Small intestine (tissue), 7 donors: ENCODE measurements at regions not wholly inside any gene's neighbourhood (a gene's known extent, or its start where the extent isn't known, plus 50 kb on each side); places are given as distances from the start of the nearest gene placed in this dataset.
A peak's percentile ranks its signal among the peaks of the same experiment; 100 is the strongest.

Source experiments
- DNase-seq, 2 donors: peaks; one replicate each; pipeline versions ENCODE4 v3.0.0 to v3.0.0-alpha.2; 2013
- FAIRE-seq: peaks from 2 replicates; lab custom pipeline; 2012; peaks lifted over from hg19 to GRCh38; lab: Jason Lieb, UNC
- H3K27ac ChIP-seq, 3 donors: one replicate each; pipeline ENCODE4 v1.5.1; 2013; ENCODE audit warnings: low read length in 2 of 3, mild to moderate bottlenecking in 2 of 3, control low read depth in 1 of 3, inconsistent platforms in 1 of 3, low read depth in 1 of 3, moderate library complexity in 1 of 3
- H3K27me3 ChIP-seq, 3 donors: one replicate each; pipeline ENCODE4 v1.6.1; 2013; ENCODE audit warnings: low read length in 3 of 3, inconsistent platforms in 1 of 3; ENCODE audit not compliant: control insufficient read depth in 3 of 3, insufficient read depth in 3 of 3
- H3K36me3 ChIP-seq, 3 donors: one replicate each; pipeline ENCODE4 v1.6.1; 2013; ENCODE audit warnings: low read length in 3 of 3, inconsistent platforms in 1 of 3, low read depth in 1 of 3, mild to moderate bottlenecking in 1 of 3, moderate library complexity in 1 of 3; ENCODE audit not compliant: control insufficient read depth in 3 of 3, insufficient read depth in 2 of 3
- H3K4me1 ChIP-seq, 3 donors: one replicate each; pipeline ENCODE4 v1.6.1; 2013; ENCODE audit warnings: low read length in 2 of 3, inconsistent platforms in 1 of 3, low read depth in 1 of 3, mild to moderate bottlenecking in 1 of 3, moderate library complexity in 1 of 3; ENCODE audit not compliant: control insufficient read depth in 3 of 3, insufficient read depth in 2 of 3
- H3K4me3 ChIP-seq, 3 donors: one replicate each; pipeline ENCODE4 v1.5.1; 2013; ENCODE audit warnings: low read length in 3 of 3, control low read depth in 1 of 3, inconsistent platforms in 1 of 3, low read depth in 1 of 3, mild to moderate bottlenecking in 1 of 3, moderate library complexity in 1 of 3
- H3K9me3 ChIP-seq, 2 donors: one replicate each; pipeline ENCODE4 v1.6.1; 2013; ENCODE audit warnings: low read depth in 1 of 2, low read length in 1 of 2; ENCODE audit not compliant: control insufficient read depth in 2 of 2, insufficient read depth in 1 of 2
- WGBS, 3 donors: extraction: QIAGEN DNeasy Blood & Tissue Kit; methylation state at CpG; one replicate each; pipeline ENCODE4 v1.1.7; 2013; 5-methylcytosine and 5-hydroxymethylcytosine counted together
- donor health status: healthy with polysubstance abuse.
- donor health status: control.
- donor health status: control.
- donor health status: Bipolar disorder and iron deficiency.
- donor health status: healthy.

GRCh38 chr11:69883292-69884255, 64.4 kb upstream of the FGF3 start:
- H3K9me3 ChIP-seq, result no peaks in the 10 kb centered on the region
- H3K36me3 ChIP-seq, result no peaks in the 10 kb centered on the region
- 76 to 84% (median 83%) methylated on average over 31 to 32 of the region's 32 CpGs for WGBS, 3 donors
- H3K27me3 ChIP-seq, result peaks cover 0 to 3% (median 0%) of the 10 kb centered on the region in 3 donors
- no peak overlapping the region for H3K4me3 ChIP-seq
- FAIRE-seq, result no peak
- no peaks in the 10 kb centered on the region for H3K4me1 ChIP-seq
- DNase-seq, result no peak
- no peak overlapping the region for H3K27ac ChIP-seq

- no peaks in the 10 kb centered on the region for H3K36me3 ChIP-seq
- H3K4me1 ChIP-seq, result no peaks in the 10 kb centered on the region
- WGBS, 3 donors, result 91 to 93% (median 92%) methylated on average over 10 of the region's 10 CpGs
- no peak overlapping the region for H3K27ac ChIP-seq
- DNase-seq (no peak), FAIRE-seq (no peak)
- H3K9me3 ChIP-seq, result no peaks in the 10 kb centered on the region
- H3K4me3 ChIP-seq, result no peak overlapping the region
- peaks cover 0 to 4% (median 3%) of the 10 kb centered on the region in 3 donors for H3K27me3 ChIP-seq
Measured at GRCh38 chr11:69884286-69884685, 65.1 kb upstream of the FGF3 start.

GRCh38 chr11:69884751-69885150, 65.5 kb upstream of the FGF3 start:
- no peaks in the 10 kb centered on the region for H3K36me3 ChIP-seq
- FAIRE-seq, result no peak
- H3K9me3 ChIP-seq, result no peaks in the 10 kb centered on the region
- no peak for DNase-seq
- peaks cover 0 to 6% (median 3%) of the 10 kb centered on the region in 3 donors for H3K27me3 ChIP-seq
- H3K4me1 ChIP-seq, result no peaks in the 10 kb centered on the region
- H3K27ac ChIP-seq, result no peak overlapping the region
- WGBS, 3 donors, result 68 to 88% (median 78%) methylated on average over 7 of the region's 7 CpGs
- no peak overlapping the region for H3K4me3 ChIP-seq

- Histone ChIP-seq H3K4me3 (no peak overlapping the region), H3K9me3 (no peaks in the 10 kb centered on the region), H3K36me3 (no peaks in the 10 kb centered on the region), H3K4me1 (peaks cover 0 to 20% (median 6%) of the 10 kb centered on the region in 3 donors), H3K27me3 (peaks cover 0 to 8% (median 2%) of the 10 kb centered on the region in 3 donors), H3K27ac (no peak overlapping the region)
- 77 to 89% (median 80%) methylated on average over 2 of the region's 2 CpGs for WGBS, 3 donors
- DNase-seq (no peak), FAIRE-seq (no peak)
Measured at GRCh38 chr11:69887330-69887729, 68.1 kb upstream of the FGF3 start.

GRCh38 chr11:69887841-69888427, 68.7 kb upstream of the FGF3 start:
- Histone ChIP-seq H3K27ac (no peak overlapping the region), H3K4me3 (no peak overlapping the region), H3K36me3 (no peaks in the 10 kb centered on the region), H3K4me1 (peaks cover 0 to 26% (median 6%) of the 10 kb centered on the region in 3 donors), H3K9me3 (no peaks in the 10 kb centered on the region), H3K27me3 (peaks cover 0 to 8% (median 2%) of the 10 kb centered on the region in 3 donors)
- DNase-seq, result no peak
- no peak for FAIRE-seq
- WGBS, 3 donors, result 49 to 81% (median 59%) methylated on average over 10 of the region's 10 CpGs

GRCh38 chr11:69888483-69889181, 69.4 kb upstream of the FGF3 start:
- DNase-seq, result peak; percentile 79 to 90
- no peaks in the 10 kb centered on the region for H3K36me3 ChIP-seq
- H3K27me3 ChIP-seq, result peaks cover 0 to 8% (median 2%) of the 10 kb centered on the region in 3 donors
- H3K9me3 ChIP-seq, result no peaks in the 10 kb centered on the region
- H3K4me1 ChIP-seq, result peaks cover 0 to 32% (median 6%) of the 10 kb centered on the region in 3 donors
- 16 to 25% (median 21%) methylated on average over 13 of the region's 13 CpGs for WGBS, 3 donors
- no peak overlapping the region for H3K4me3 ChIP-seq
- H3K27ac ChIP-seq, result no peak overlapping the region
- FAIRE-seq, result no peak

- no peak for FAIRE-seq
- H3K4me1 ChIP-seq, result peaks cover 0 to 32% (median 6%) of the 10 kb centered on the region in 3 donors
- WGBS, 3 donors, result 51 to 72% (median 61%) methylated on average over 27 of the region's 27 CpGs
Measured at GRCh38 chr11:69889400-69890318, 70.4 kb upstream of the FGF3 start.

More at GRCh38 chr11:69889400-69890318, 70.4 kb upstream of the FGF3 start:
- no peak overlapping the region for H3K27ac ChIP-seq
- H3K27me3 ChIP-seq, result peaks cover 0 to 8% (median 2%) of the 10 kb centered on the region in 3 donors
- H3K36me3 ChIP-seq, result no peaks in the 10 kb centered on the region
- H3K4me3 ChIP-seq, result no peak overlapping the region
- no peak for DNase-seq
- no peaks in the 10 kb centered on the region for H3K9me3 ChIP-seq
